ENCODE measurements at regions not wholly inside any gene's neighbourhood (a gene's known extent, or its start where the extent isn't known, plus 50 kb on each side); places are given as distances from the start of the nearest gene placed in this dataset.

- TF ChIP-seq POLR2A (IDR thresholded peaks at IDR 0.05) = no peak
- TF ChIP-seq, protein P1, sequence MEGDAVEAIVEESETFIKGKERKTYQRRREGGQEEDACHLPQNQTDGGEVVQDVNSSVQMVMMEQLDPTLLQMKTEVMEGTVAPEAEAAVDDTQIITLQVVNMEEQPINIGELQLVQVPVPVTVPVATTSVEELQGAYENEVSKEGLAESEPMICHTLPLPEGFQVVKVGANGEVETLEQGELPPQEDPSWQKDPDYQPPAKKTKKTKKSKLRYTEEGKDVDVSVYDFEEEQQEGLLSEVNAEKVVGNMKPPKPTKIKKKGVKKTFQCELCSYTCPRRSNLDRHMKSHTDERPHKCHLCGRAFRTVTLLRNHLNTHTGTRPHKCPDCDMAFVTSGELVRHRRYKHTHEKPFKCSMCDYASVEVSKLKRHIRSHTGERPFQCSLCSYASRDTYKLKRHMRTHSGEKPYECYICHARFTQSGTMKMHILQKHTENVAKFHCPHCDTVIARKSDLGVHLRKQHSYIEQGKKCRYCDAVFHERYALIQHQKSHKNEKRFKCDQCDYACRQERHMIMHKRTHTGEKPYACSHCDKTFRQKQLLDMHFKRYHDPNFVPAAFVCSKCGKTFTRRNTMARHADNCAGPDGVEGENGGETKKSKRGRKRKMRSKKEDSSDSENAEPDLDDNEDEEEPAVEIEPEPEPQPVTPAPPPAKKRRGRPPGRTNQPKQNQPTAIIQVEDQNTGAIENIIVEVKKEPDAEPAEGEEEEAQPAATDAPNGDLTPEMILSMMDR (IDR thresholded peaks at IDR 0.05) = no peak
Observed at GRCh38 chr18:75154997-75155396, 53.9 kb downstream of the PTGR3 start.
